Hematopoietic multipotent progenitor cell treated with erythropoietin and hydrocortisone succinate and interleukin-3 and kit ligand, for 8 days (in vitro differentiated cells): ENCODE measurements at regions not wholly inside any gene's neighbourhood (a gene's known extent, or its start where the extent isn't known, plus 50 kb on each side); places are given as distances from the start of the nearest gene placed in this dataset.

ENCODE experiments used
- DNase-seq: peaks from one replicate; pipeline ENCODE4 v3.0.0-alpha.2; 2015

DNA sequence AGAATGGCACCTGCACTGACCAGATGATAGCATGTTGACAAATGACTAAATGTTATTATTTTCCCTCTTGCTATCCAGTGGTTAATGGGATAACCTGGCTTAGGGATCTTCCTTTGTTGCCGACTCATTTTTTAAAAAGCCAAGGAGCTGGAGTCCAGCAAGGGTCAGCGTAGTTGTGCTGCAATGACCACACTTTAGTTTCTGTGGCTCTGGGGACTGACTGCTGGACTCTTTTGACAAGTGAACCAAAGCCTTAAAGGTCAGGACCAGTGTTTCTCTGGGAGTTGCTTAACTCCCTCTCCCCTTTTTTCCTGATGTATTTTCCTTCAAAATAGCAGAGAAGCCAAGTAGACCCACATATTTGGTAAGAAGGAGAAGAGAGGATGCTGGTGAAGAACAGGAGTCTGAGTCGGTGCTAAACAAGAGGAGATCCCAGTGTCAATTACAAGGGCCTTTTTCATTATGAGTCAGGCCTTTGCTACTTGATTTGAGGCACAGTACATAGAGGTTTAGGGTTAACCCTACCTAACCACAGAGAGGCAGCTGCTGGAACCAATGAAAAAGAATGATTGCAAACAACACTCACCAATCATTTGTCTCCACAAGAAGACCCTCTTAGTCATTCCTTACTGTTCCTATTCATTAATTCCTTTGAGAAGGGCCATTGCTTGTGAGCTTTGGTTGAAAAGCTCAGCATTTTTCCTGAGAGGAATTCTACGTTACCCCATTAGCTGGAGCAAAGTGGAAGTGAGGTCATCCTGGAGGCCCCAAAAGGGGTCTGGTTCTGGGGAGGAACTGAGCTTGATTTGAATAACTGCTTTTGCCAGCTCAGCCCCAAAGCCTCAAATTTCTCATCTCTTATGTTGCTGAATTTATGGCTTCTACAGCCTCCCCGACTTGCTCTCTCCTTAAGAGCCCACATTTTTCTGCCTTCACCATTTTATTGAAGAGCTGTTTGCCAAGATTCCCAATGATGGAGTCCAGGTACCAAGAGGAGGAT is 137.6 kb upstream of the HNMT start:
- no peak for DNase-seq

DNA sequence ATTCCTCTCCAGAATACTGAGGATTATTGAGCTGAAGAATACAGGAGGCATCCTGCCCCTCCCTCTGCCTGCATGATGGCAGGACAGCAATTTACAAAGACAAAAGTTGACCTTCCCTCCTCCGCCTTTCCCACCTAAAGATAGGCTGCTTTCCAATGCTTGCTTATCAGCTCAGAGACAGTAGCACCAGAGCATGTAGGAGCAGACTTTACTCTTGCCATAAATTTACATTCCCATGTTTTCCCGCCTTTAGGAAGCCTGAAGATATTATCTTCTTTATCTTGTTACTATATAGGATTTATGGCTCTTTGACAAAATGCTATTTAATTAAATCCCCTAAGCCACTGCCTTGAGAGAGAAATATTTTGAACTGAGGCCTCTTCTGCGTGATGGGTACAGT is 135.6 kb upstream of the HNMT start:
- DNase-seq, result no peak

- no peak for DNase-seq
Measured at GRCh38 chr2:137829251-137829650, 135.0 kb upstream of the HNMT start.

GRCh38 chr2:137834760-137835379 is 129.4 kb upstream of the HNMT start:
- no peak for DNase-seq

GRCh38 chr2:137836671-137837070 is 127.6 kb upstream of the HNMT start:
- DNase-seq, result no peak

DNA sequence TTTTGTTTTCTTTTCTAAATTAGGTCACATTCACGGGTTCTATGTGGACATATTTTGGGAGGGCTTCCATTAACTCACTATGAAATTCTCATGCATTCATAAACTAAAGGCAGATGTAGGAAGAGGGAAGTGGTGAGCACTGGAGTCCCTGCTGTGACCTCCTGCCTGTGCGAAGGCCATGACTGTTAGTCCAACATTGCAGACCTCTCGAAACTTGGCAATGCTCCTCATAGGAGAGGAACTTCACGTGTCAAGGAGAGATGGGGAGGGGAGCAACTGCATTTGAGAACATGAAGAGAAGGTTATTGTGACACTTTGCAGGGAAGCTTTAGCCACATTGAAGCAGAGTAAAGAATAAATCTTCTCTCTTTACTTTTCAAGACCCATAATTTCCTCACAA is 126.4 kb upstream of the HNMT start:
- no peak for DNase-seq

DNA sequence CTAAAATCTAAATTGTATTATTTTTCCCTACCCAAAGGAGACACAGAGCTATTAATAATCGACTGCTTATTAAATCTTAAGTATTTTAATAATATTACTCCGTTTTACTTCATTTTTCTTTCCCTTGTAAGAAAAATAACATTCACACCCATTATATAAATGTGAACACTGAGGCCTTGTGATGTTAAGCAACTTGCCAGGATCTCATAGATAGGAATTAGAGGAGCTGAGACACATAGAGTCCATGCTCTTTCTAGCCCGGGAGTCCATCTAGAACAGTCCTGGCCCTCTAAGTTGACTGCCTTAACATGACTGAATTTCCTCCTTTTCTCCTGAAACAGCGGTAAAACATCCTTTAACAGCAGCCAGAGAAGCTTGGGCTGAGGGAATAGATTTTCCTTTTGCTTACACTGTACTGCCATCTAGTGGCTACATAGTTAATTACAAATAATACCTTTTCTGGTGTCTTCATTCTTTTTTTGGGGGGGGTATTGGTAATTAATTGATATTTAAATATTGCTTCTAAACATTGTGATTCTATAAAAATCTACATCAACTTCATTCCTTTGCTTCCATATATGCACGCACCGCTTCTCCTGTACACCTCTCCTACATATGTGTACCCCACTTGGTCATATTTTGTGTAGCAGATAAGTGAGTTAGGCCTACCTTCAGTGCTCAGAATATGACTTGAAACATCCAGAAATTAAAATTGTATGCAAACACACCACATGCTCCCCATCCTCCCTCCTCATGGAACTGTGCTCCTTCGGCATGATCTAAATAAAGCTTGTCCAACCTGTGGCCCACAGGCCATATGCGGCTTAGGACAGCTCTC is 125.8 kb upstream of the HNMT start:
- peak; percentile 50 for DNase-seq

DNA sequence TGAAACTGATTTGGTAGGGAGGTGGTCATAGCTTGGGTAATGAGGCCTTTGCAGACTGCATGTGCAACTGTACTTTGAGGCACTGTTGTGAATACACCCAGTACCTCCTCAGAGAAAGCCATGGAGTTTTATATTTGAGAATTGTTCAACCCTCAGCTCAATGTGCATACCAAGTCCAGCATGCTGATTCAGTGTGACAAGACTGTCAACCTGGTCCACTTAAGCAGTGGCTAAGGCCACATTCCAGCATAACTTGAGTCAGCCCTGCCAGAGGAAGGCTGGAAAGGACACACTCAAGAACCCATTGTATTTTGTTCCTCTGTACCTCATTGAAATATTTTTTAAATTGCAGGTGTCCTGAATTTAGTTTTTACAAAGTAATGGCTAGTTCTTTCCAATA is 121.8 kb upstream of the HNMT start:
- no peak for DNase-seq

- DNase-seq, result no peak
Measured at GRCh38 chr2:137842952-137843351, 121.3 kb upstream of the HNMT start.

- no peak for DNase-seq
Measured at GRCh38 chr2:137845422-137845821, 118.9 kb upstream of the HNMT start.

DNA sequence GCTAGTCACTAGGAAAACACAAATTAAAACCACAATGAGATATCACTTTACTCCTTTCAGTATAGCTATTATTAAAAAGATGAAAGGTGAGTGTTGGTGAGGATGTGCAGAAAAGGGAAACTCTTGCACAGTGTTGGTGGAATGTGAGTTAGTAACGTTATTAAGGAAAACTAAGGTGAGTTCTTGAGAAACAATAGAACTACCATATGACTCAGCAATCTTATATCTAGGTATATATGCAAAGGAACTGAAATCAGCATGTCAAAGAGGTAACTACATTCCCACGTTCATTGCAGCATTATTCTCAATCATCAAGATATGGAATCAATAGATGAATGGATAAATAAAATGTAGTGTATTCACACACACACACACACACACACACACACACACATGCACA is 117.3 kb upstream of the HNMT start:
- no peak for DNase-seq

- DNase-seq, result no peak
Measured at GRCh38 chr2:137847443-137847842, 116.8 kb upstream of the HNMT start.

DNA sequence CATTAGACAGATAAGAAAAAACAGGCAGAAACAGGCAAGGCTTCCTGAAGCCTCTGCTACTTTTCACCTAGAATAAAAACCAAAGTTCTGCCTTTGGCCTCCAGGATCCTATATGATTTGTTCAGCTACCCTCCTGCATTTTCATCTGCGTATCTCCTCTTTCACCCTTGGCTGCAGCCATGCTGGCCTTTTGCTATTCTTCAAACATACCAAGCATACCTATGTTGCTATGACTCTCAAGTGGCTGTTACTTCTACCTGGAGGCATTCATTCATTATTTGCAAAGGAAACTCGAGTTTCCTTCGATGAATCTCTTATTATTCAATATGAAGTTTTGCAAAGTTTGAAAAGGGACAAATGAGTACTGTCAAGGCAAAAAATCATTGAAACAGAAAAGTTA is 106.4 kb upstream of the HNMT start:
- DNase-seq, result no peak

- DNase-seq, result no peak
Measured at GRCh38 chr2:137862651-137863050, 101.6 kb upstream of the HNMT start.

DNA sequence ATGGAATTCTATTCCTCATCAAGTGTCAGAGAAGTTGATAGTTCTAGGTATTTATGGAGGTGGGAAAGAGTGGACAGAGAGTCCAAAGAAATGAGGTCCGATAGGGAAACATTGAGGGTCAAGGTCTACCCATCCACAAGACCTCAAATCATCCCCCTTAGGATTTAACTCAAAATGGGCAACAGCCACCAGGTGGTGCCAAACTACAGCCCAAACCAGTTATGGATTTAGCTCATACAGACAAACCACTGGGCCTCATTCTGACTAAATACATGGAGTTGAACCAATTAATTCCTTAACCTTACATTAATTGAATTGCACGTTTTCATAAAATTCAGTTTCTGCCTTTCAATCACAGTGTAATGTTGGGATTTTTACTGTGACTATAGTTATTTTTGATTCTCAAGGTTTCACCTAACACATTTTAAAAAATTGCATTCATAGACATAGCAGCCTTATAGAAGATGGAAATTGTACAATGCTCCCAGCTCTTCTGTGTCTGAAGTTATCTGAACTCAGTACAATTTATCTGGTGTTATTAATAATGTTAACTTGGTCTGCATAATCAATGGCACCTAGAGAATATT is 98.2 kb upstream of the HNMT start:
- DNase-seq, result peak; percentile 68

GRCh38 chr2:137870682-137871081 is 93.6 kb upstream of the HNMT start:
- DNase-seq, result no peak

DNA sequence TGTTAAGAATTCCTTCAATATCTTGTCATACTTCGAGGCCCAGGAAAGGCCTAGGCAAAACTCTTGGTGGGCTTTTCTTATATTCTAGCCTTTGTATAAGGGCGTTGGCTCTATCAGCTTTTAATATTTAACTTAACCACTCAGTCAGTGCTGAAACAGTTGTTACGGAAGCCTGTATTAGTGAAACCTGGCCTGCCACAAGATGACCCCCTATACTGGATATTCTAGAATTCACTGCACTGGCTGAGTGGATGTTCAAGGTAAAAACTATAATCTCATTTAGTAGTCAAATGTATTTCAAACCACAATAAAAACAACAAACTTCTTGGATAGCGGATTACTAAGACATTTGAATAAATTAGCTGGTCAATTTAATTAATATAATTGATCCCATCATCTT is 91.7 kb upstream of the HNMT start:
- no peak for DNase-seq

- DNase-seq, result no peak
Measured at GRCh38 chr2:137873536-137874244, 90.6 kb upstream of the HNMT start.

GRCh38 chr2:137879121-137879520 is 85.2 kb upstream of the HNMT start:
- no peak for DNase-seq

GRCh38 chr2:137881711-137882110 is 82.6 kb upstream of the HNMT start:
- no peak for DNase-seq

GRCh38 chr2:137886083-137886831 is 78.0 kb upstream of the HNMT start:
- no peak for DNase-seq

DNA sequence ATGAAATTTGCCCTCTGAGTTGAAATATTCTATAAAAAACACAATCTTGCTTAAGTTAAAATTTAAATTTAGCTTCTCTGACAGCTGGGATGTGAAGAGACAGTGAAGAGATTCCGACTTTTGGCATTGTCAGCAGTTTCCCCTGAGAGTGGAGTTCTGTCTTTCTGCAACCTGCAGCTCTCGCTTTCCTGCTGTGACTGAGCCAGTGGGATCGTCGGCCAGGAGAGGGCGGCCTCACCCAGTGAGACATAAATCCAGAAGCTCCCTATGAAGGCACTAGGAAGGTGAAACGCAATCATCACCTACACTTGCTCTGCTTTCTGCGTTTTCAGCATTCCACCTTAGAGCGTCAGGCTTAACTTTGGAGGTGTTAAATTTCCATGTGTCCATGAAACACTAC is 75.4 kb upstream of the HNMT start:
- DNase-seq, result peak; percentile 14
